GM19324 (cell line): ENCODE measurements at regions not wholly inside any gene's neighbourhood (a gene's known extent, or its start where the extent isn't known, plus 50 kb on each side); places are given as distances from the start of the nearest gene placed in this dataset.

Source experiments
- ATAC-seq: cut with Tn5 transposase; IDR thresholded peaks from one replicate; pipeline ENCODE4 v1.9.1; 2021; ENCODE audit warnings: mild to moderate bottlenecking, moderate library complexity; ENCODE audit not compliant: unreplicated experiment, low FRiP score

GRCh38 chr4:96295143-96295741 lies 455.3 kb downstream of the PDHA2 start:
- ATAC-seq, result no peak

DNA sequence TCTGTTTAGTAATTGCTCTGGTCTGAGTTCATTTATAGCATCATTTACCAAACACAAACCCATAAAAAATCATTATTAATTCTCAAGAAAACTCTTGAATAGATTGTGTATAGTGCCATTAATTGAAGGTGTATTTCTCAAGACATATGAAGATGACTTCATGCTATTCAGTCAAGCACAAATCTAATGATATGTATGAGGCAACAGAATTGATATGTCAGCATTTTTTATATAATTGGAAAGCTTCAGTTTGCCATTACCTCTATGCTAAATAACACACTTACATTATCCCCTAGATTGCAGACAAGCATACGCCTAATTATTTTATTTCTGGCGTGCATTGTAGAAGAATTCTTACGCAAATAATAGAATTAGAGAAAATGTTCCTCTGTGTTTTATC lies 461.8 kb downstream of the PDHA2 start:
- ATAC-seq, result no peak

DNA sequence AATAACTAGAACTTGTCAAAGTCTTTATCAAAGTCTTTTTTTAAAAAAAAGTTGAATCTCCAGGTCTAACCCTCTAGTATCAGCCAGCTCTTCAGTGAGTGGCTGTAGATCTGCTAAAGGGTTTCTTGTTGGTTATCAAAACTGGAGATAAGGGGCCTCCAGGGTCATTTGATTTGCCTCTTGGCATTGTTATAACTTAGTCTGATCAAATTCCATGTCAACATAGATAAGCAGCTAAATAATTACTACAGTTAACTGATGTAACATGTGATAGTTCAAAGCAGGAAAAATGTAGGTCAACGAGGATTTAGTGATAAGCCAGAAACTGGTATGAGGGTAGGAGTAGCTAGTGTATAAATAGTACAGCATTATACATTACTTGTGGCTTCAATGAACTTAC lies 465.1 kb downstream of the PDHA2 start:
- ATAC-seq, result no peak

- no peak for ATAC-seq
Observed at GRCh38 chr4:96312046-96312685, 472.3 kb downstream of the PDHA2 start.

- no peak for ATAC-seq
Observed at GRCh38 chr4:96315815-96316214, 475.9 kb downstream of the PDHA2 start.

DNA sequence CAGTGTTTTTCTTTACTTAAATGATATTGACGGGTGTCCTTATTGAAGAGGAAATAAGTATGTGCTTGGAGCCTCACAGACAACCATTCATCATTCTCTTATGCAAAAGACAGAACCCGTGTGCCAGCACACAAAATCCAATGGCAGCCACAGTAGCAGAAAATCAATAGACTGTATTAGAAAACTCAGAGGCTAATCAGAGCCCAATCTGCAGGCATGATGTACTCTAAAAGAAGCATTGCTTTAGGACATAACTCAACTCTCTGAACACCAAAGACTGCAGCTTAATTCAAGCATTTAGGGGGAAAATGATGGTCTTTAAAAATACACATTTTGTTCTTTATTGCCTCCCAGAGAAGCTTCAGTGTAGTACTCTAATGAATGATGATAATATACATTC lies 476.9 kb downstream of the PDHA2 start:
- no peak for ATAC-seq

GRCh38 chr4:96317891-96318290 lies 478.0 kb downstream of the PDHA2 start:
- no peak for ATAC-seq

GRCh38 chr4:96326846-96327245 lies 487.0 kb downstream of the PDHA2 start:
- ATAC-seq, result no peak

DNA sequence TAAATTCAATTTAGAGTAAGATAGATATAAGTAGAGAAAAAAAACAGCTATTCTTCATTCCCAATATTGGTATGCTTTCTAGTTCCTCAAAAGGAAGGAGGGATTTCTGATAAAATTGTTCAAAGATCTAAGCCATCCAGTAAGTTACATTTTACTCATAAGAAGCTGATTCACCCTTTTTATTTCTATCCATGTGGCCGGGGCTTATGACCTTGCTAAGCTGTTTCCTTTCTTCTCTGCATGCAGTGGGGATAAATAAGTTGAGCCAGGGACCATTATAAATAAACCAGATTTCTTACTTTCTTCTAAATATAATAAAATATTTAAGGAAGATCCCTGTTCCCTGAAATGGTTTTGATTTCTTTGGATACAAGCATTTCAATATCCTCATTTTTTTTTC lies 502.3 kb downstream of the PDHA2 start:
- ATAC-seq, result no peak

DNA sequence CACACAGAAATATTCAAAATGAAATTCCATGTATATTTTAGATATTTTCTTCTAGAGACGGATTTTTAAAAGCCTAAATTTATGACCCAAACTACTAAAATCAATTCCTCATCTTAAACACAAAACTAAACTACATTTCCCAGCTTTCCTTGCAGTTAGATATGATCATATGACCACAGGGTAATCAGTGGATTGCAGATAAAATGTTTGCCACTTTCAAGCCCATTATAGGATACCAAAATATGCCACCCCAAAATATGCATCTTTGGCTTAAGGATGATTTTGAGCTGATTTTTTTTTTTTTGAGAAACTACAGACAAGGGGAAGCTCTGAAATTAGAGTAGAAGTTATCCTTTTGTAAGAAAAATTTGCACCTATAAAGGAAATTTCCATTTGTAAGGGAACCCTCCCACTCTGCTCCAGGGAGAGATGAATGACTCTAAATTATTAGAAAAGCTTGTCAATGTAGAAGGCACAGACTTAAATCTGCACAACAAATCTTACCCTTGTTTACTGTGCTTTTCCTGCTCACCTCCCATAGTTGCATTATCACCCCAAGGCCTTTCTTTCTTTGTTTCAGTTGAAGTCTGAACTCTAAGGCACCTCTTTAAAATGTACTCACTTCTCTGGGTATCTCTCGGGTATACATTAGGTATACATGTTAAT lies 503.0 kb downstream of the PDHA2 start:
- ATAC-seq, result no peak

DNA sequence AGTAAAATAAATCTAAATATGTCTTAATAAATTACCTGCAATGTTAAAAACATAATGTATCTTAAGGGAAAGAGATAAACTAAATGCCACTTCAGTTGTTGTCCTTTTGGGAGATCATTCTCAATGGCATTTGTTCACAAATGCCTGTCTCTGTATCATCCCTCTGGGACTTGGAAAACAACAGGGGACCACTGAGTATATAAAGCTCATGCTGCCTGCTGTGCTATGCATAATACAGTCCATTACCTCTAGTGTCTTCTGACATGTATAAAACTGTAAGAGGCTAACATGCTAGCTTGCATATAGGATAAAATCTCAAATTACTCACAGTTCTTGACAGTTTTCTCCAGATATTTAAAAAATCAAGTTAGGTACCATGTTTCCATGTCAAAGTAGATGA lies 503.9 kb downstream of the PDHA2 start:
- no peak for ATAC-seq

GRCh38 chr4:96347582-96347981 lies 507.7 kb downstream of the PDHA2 start:
- no peak for ATAC-seq

GRCh38 chr4:96352051-96352517 lies 512.2 kb downstream of the PDHA2 start:
- ATAC-seq, result no peak

- ATAC-seq, result no peak
Observed at GRCh38 chr4:96354036-96354712, 514.3 kb downstream of the PDHA2 start.

- ATAC-seq, result no peak
Observed at GRCh38 chr4:96355414-96355813, 515.5 kb downstream of the PDHA2 start.

DNA sequence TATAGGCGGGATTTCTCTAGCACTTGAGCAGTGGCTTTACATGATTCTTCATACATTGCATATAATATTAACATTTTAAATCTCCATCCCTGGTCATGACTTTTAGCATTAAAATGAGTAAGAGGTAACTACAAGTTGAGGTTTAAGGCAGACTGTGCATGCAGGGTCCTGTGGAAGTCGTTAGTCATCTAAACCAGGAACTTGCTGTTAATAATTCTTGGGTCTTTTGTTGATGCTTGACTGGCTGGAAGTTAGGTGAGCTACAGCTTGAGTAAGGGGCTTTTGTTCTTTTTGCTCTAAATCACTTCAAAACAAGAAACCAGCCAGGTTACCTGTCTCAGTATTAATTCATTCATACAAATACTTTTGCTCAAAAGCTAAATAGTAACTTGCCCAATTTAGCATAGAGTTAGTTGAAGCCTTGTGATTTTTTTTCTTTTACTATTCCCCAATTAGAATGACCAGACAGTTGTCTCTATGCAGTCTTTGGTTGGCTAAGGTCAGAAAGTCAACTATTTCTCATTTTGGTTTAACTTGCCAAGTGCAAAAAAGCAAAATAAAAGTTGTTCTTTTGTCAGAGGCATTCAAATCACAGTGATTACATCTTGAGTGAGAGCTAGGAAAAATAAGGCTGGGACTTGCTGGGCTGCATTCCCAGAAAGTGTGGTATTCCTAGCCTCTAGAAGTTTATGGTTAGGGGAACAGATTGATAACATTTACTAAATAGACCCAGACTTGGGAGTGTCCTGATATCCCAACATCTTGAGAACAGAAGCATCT lies 516.9 kb downstream of the PDHA2 start:
- ATAC-seq, result no peak

DNA sequence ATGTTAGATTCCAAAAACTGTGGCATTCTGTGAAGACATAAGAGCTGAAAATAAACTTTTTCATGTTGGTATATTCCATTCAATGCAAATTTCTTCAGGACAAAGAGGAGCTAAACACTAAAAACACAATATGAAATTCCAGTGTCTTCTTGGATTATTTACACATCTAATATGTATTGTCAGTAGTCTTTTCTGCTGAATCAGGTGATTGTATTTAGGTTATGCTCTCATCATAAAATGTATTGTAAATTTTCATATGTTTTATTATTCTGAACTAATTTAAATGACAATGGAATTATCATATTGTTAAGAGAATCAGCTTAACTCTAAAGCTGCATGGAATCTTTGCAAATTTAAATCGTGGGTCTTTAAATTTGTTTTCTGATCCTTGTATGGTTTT lies 526.7 kb downstream of the PDHA2 start:
- ATAC-seq, result no peak

DNA sequence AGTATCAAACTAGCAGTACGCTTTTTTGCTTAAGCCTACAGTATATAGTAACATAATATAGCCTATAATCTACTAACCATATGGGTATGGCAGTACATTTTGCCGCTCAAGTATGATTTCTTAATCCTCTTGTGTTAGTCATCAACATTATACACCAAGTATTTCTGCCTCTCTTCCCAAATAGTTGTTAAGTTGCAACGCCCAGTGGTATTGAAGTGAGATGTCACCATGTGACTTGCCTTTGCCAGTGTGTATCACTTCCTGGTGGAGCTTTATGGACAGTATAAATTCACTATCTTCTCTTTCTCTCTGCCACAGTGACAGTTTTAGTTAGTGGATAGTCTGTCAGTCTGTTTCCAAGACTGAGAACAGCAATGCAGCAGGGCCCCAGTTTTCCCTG lies 535.5 kb downstream of the PDHA2 start:
- no peak for ATAC-seq

- ATAC-seq, result no peak
Observed at GRCh38 chr4:96379524-96379923, 539.6 kb downstream of the PDHA2 start.

- no peak for ATAC-seq
Observed at GRCh38 chr4:96380106-96380505, 540.2 kb downstream of the PDHA2 start.

DNA sequence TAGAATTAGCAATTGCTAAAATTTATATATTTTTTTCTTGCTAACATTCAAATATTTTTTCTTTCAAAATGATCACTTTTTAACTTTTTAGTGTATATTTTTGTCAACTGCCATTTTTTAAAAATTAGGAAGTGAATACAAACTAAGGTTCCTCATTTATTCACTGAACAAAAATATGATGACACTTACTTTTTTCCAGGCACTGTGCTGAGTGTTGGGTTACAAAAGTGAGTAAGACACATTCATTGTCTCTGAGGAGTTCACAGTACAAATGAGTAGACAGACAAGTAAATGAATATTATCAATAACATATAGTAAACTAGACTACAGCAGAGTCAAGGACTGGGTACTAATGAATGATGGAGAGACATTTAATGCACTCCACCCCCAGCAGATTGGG lies 543.5 kb downstream of the PDHA2 start:
- no peak for ATAC-seq
